Endodermal cell (in vitro differentiated cells): ENCODE measurements at regions not wholly inside any gene's neighbourhood (a gene's known extent, or its start where the extent isn't known, plus 50 kb on each side); places are given as distances from the start of the nearest gene placed in this dataset.

Experiments
- DNase-seq: peaks from one replicate; pipeline ENCODE4 v3.0.0-alpha.2; 2017
- H3K27ac ChIP-seq: 2 replicates; pipeline ENCODE4 v1.5.1; 2013; ENCODE audit warnings: mild to moderate bottlenecking, low read depth, low read length, moderate library complexity
- H3K27me3 ChIP-seq: 2 replicates; pipeline ENCODE4 v1.6.1; 2013; ENCODE audit warnings: mild to moderate bottlenecking, low read length, moderate library complexity; ENCODE audit not compliant: insufficient read depth, control insufficient read depth, poor library complexity, severe bottlenecking
- H3K36me3 ChIP-seq: 2 replicates; pipeline ENCODE4 v1.7.0; 2013; ENCODE audit warnings: mild to moderate bottlenecking, low read length, moderate library complexity; ENCODE audit not compliant: control insufficient read depth, insufficient read depth
- H3K4me1 ChIP-seq: one replicate; pipeline ENCODE4 v1.7.0; 2013; ENCODE audit warnings: low read length; ENCODE audit not compliant: control insufficient read depth, insufficient read depth
- H3K4me3 ChIP-seq: 2 replicates; pipeline ENCODE4 v1.5.1; 2013; ENCODE audit warnings: mild to moderate bottlenecking, low read length, moderate library complexity
- H3K9ac ChIP-seq: 2 replicates; pipeline ENCODE4 v1.6.1; 2013; ENCODE audit warnings: mild to moderate bottlenecking, low read length, moderate library complexity; ENCODE audit not compliant: poor library complexity, severe bottlenecking; ENCODE audit errors: extremely low read depth
- H3K9me3 ChIP-seq: 2 replicates; pipeline ENCODE4 v1.6.1; 2013; ENCODE audit warnings: mild to moderate bottlenecking, low read length, moderate library complexity; ENCODE audit not compliant: control insufficient read depth
- H3K27ac Mint-ChIP-seq: 2 replicates; pipeline ENCODE4 v1.8.0; 2020; ENCODE audit warnings: mixed read lengths
- H3K27me3 Mint-ChIP-seq: 2 replicates; pipeline ENCODE4 v1.8.0; 2021; ENCODE audit warnings: mild to moderate bottlenecking, mixed read lengths; ENCODE audit not compliant: insufficient read depth
- H3K36me3 Mint-ChIP-seq: 2 replicates; pipeline ENCODE4 v1.8.0; 2020; ENCODE audit warnings: low read depth, mixed read lengths
- H3K4me1 Mint-ChIP-seq: 2 replicates; pipeline ENCODE4 v1.8.0; 2020; ENCODE audit warnings: mixed read lengths
- H3K4me3 Mint-ChIP-seq: 2 replicates; pipeline ENCODE4 v1.8.0; 2020; ENCODE audit warnings: mild to moderate bottlenecking, moderate library complexity, mixed read lengths
- H3K9me3 Mint-ChIP-seq: 2 replicates; pipeline ENCODE4 v1.8.0; 2020; ENCODE audit warnings: mild to moderate bottlenecking, mixed read lengths
- WGBS, 2 experiments: methylation state at CpG; one replicate each; pipeline versions ENCODE4 v1.1.5 to v1.1.7; 2013; ENCODE audit warnings: missing lambda C conversion rate in 2 of 2, mixed read lengths in 1 of 2; ENCODE audit not compliant: insufficient coverage in 1 of 2, insufficient read length in 1 of 2; 5-methylcytosine and 5-hydroxymethylcytosine counted together
- TF ChIP-seq, protein P1 (sequence below): fragments of 200-600 bp; sonication (generic); conservative IDR thresholded peaks from 2 replicates; pipeline ENCODE4 v1.5.0; 2021; ENCODE audit warnings: antibody characterized with exemption, mild to moderate bottlenecking

DNA sequence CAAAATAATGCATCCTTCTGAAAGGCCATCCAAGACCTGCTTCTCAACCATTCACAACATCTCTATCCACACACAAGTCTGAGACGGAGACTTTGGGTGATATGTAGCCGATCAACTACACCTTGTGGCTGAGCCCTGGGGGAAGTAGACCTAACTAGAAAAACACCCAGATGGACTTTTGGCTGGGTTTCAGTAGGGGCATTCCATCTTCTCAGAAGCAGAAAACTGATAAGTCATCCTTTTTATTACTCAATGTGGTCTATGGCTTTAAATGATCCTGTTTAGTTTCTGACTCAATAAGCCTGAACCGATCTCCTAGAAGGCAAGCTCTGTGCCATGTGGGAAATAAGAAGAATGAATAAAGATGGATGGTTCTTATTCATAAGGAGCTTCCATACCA, 82.5 kb upstream of the AFF2 start:
- H3K4me1 ChIP-seq, result no peaks in the 10 kb centered on the region
- Mint-ChIP-seq H3K9me3 (peaks cover 32% of the 10 kb centered on the region), H3K4me1 (no peaks in the 10 kb centered on the region), H3K27me3 (no peaks in the 10 kb centered on the region), H3K4me3 (no peak overlapping the region), H3K27ac (no peak overlapping the region), H3K36me3 (no peaks in the 10 kb centered on the region)
- no peaks in the 10 kb centered on the region for H3K9me3 ChIP-seq
- no peak overlapping the region for H3K4me3 ChIP-seq
- 63% methylated on average over 3 of the region's 3 CpGs; no CpG with 5 or more reads in 1 of the 2 experiments for WGBS, 2 experiments
- H3K9ac ChIP-seq, result no peak overlapping the region
- no peaks in the 10 kb centered on the region for H3K36me3 ChIP-seq
- H3K27me3 ChIP-seq, result no peaks in the 10 kb centered on the region
- no peak overlapping the region for H3K27ac ChIP-seq
- no peak for DNase-seq
- TF ChIP-seq, protein P1, sequence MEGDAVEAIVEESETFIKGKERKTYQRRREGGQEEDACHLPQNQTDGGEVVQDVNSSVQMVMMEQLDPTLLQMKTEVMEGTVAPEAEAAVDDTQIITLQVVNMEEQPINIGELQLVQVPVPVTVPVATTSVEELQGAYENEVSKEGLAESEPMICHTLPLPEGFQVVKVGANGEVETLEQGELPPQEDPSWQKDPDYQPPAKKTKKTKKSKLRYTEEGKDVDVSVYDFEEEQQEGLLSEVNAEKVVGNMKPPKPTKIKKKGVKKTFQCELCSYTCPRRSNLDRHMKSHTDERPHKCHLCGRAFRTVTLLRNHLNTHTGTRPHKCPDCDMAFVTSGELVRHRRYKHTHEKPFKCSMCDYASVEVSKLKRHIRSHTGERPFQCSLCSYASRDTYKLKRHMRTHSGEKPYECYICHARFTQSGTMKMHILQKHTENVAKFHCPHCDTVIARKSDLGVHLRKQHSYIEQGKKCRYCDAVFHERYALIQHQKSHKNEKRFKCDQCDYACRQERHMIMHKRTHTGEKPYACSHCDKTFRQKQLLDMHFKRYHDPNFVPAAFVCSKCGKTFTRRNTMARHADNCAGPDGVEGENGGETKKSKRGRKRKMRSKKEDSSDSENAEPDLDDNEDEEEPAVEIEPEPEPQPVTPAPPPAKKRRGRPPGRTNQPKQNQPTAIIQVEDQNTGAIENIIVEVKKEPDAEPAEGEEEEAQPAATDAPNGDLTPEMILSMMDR, result no peak

DNA sequence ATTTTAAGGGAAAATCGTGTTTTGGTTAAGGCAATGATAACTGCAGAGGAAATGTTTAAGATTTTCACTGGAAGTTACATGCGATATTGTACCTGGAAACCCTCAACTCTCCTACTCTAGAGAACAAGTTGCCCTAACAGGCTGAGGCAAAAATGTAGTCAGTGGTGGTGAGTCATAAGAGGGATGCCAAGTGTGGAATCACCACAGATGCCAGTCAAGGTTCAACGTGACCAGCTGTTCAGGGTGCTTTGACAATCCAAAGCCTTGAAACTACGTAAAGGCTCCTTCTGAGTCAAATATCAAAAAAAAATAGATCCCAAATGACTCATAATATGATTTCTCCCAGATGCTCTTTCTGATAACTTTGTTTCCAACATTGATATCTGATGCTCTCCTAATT, 77.9 kb upstream of the AFF2 start:
- Mint-ChIP-seq H3K4me3 (no peak overlapping the region), H3K36me3 (no peaks in the 10 kb centered on the region), H3K4me1 (peaks cover 7% of the 10 kb centered on the region), H3K27ac (no peak overlapping the region), H3K9me3 (peaks cover 32% of the 10 kb centered on the region), H3K27me3 (no peaks in the 10 kb centered on the region)
- 89% methylated on average over 4 of the region's 4 CpGs; no CpG with 5 or more reads in 1 of the 2 experiments for WGBS, 2 experiments
- TF ChIP-seq, protein P1, result no peak
- DNase-seq, result no peak
- Histone ChIP-seq H3K4me3 (no peak overlapping the region), H3K27me3 (no peaks in the 10 kb centered on the region), H3K27ac (no peak overlapping the region), H3K9ac (no peak overlapping the region), H3K9me3 (no peaks in the 10 kb centered on the region), H3K4me1 (no peaks in the 10 kb centered on the region), H3K36me3 (no peaks in the 10 kb centered on the region)

DNA sequence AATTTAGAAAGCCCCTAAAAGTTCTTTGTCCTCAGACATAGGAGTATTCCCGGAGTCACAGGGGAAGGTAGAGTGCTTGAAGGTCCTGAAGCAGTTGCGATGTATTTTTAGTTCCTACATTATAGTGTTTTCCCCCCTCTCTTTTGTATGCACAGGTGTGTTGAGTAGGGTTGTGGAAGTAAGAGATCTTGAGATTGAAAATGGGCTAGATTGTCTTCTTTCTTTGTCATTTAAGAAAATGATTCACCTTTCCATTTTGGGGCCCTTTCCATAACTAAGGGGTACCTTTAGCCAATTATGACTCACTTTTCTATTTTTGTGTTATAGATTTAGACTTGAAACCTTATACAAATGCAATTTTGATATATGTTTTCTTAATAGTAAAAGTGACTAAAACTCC, 75.8 kb upstream of the AFF2 start:
- Mint-ChIP-seq H3K27me3 (no peaks in the 10 kb centered on the region), H3K4me3 (no peak overlapping the region), H3K36me3 (no peaks in the 10 kb centered on the region), H3K27ac (no peak overlapping the region), H3K4me1 (peaks cover 11% of the 10 kb centered on the region), H3K9me3 (peaks cover 18% of the 10 kb centered on the region)
- no peak overlapping the region for H3K9ac ChIP-seq
- DNase-seq, result no peak
- TF ChIP-seq, protein P1, result no peak
- H3K36me3 ChIP-seq, result no peaks in the 10 kb centered on the region
- H3K9me3 ChIP-seq, result no peaks in the 10 kb centered on the region
- no peaks in the 10 kb centered on the region for H3K4me1 ChIP-seq
- no peaks in the 10 kb centered on the region for H3K27me3 ChIP-seq
- WGBS, 2 experiments, result 80% methylated on average over 1 of the region's 2 CpGs; no CpG with 5 or more reads in 1 of the 2 experiments
- H3K27ac ChIP-seq, result no peak overlapping the region
- H3K4me3 ChIP-seq, result no peak overlapping the region
